HL-60 (cell line): ENCODE measurements at regions not wholly inside any gene's neighbourhood (a gene's known extent, or its start where the extent isn't known, plus 50 kb on each side); places are given as distances from the start of the nearest gene placed in this dataset.

Source experiments
- DNase-seq, 2 experiments: peaks; one replicate each; pipeline ENCODE4 v3.0.0-alpha.2; 2010 to 2020; ENCODE audit warnings: low read depth in 1 of 2, low spot score in 1 of 2
- H3K27ac ChIP-seq: fragments of 250-450 bp; sonication (Bioruptor Pico); replicated peaks from 2 replicates; pipeline ENCODE4 v1.5.1; 2020; ENCODE audit warnings: mild to moderate bottlenecking, moderate library complexity
- H3K27me3 ChIP-seq: fragments of 250-450 bp; sonication (Bioruptor Pico); 2 replicates; pipeline ENCODE4 v1.5.1; 2021; ENCODE audit warnings: mild to moderate bottlenecking, moderate library complexity; ENCODE audit not compliant: insufficient read depth, poor library complexity, severe bottlenecking
- H3K4me3 ChIP-seq: replicated peaks from 2 replicates; pipeline ENCODE4 v1.5.1; 2011; ENCODE audit warnings: mild to moderate bottlenecking, control low read depth, low read length; ENCODE audit not compliant: insufficient read depth
- GABPA ChIP-seq: IDR thresholded peaks from 2 replicates; pipeline ENCODE4 v1.6.1; 2012; ENCODE audit warnings: low read depth
- POLR2AphosphoS5 ChIP-seq: IDR thresholded peaks from 2 replicates; pipeline ENCODE4 v1.6.1; 2012; ENCODE audit warnings: low read depth
- REST ChIP-seq: IDR thresholded peaks from 2 replicates; pipeline ENCODE4 v1.6.1; 2012; ENCODE audit warnings: low read depth; ENCODE audit not compliant: insufficient replicate concordance
- SPI1 ChIP-seq: IDR thresholded peaks from 2 replicates; pipeline ENCODE4 v1.6.1; 2012; ENCODE audit warnings: low read depth, mild to moderate bottlenecking, borderline replicate concordance
- TF ChIP-seq, protein P1 (sequence below): IDR thresholded peaks from one replicate; pipeline ENCODE4 v1.5.1; 2011; ENCODE audit warnings: low read length, control low read depth, inconsistent platforms; ENCODE audit not compliant: insufficient read depth

DNA sequence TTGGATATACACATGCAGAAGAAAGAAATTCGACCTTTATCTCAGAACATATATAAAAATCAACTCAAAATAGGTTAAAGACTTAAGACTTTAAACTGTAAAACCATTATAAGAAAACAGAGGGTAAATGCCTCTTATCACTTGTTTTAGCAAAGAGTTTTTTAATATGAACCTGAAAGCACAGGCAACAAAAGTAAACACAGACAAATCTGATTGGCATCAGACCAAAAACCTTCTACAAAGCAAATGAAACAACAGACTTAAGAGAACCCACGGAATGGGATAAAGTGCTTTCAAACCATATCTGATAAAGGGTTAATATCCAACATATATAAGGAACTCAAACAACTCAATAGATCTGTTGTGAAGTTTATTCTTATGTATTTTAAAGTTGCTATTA lies 309.9 kb upstream of the OPRM1 start:
- Histone ChIP-seq H3K27me3 (no peaks in the 10 kb centered on the region), H3K27ac (no peak overlapping the region), H3K4me3 (no peak overlapping the region)
- no peak for DNase-seq
- no peak for TF ChIP-seq REST

DNA sequence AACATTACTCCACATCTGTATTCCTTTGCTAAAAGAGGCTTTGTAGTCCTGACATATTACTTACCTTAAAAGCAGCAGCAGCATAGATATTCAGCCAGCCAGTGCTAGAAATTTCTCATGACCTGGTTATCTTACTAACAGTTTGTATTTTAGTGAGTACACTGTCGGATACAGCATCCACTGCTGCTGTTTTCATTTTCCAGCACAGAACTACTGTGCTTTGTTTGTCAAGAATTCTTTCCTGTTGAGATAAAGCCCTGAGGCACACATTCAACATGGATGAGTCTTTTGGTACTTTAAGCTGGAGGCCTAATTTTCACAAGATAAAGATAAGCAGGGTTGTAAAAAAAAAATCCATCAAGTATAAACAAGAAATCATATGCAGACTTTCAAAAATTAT lies 311.2 kb upstream of the OPRM1 start:
- no peak for TF ChIP-seq POLR2AphosphoS5
- TF ChIP-seq SPI1 = no peak
- Histone ChIP-seq H3K4me3 (no peak overlapping the region), H3K27ac (no peak overlapping the region), H3K27me3 (no peaks in the 10 kb centered on the region)
- no peak for DNase-seq

- no peak for TF ChIP-seq SPI1
- TF ChIP-seq REST = no peak
- no peak for TF ChIP-seq GABPA
- TF ChIP-seq, protein P1, sequence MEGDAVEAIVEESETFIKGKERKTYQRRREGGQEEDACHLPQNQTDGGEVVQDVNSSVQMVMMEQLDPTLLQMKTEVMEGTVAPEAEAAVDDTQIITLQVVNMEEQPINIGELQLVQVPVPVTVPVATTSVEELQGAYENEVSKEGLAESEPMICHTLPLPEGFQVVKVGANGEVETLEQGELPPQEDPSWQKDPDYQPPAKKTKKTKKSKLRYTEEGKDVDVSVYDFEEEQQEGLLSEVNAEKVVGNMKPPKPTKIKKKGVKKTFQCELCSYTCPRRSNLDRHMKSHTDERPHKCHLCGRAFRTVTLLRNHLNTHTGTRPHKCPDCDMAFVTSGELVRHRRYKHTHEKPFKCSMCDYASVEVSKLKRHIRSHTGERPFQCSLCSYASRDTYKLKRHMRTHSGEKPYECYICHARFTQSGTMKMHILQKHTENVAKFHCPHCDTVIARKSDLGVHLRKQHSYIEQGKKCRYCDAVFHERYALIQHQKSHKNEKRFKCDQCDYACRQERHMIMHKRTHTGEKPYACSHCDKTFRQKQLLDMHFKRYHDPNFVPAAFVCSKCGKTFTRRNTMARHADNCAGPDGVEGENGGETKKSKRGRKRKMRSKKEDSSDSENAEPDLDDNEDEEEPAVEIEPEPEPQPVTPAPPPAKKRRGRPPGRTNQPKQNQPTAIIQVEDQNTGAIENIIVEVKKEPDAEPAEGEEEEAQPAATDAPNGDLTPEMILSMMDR = no peak
- DNase-seq = no peak
- Histone ChIP-seq H3K4me3 (no peak overlapping the region), H3K27ac (no peak overlapping the region), H3K27me3 (no peaks in the 10 kb centered on the region)
These were observed 313.6 kb upstream of the OPRM1 start for GRCh38 chr6:153725456-153725855.

DNA sequence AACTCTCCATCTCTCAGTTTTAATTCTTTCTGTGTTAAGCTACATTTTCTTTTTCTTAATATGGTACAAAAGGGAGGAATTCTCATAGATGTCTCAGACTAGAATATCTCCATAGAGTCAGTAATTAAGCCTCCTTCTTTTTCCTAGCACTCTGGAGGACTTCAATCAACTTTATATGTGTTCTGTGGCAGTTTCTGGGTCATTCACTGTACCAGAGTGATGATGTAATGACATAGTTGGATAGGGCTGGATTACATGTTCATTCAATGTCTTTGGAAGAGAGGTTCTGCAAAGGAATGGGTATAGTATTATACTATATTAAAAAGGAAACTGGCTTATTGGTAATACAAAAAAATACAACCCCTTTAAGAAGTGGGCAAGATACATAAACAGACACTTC lies 318.3 kb upstream of the OPRM1 start:
- Histone ChIP-seq H3K4me3 (no peak overlapping the region), H3K27ac (no peak overlapping the region), H3K27me3 (no peaks in the 10 kb centered on the region)
- DNase-seq = no peak
- TF ChIP-seq POLR2AphosphoS5 (no peak), GABPA (no peak), SPI1 (no peak), REST (no peak)
- TF ChIP-seq, protein P1 = no peak
